NCI-H345 (cell line): ENCODE measurements at regions not wholly inside any gene's neighbourhood (a gene's known extent, or its start where the extent isn't known, plus 50 kb on each side); places are given as distances from the start of the nearest gene placed in this dataset.
"Not testable (repeated sequence)": the region's sequence is repeated elsewhere in the genome, so short reads cannot be mapped to it uniquely, and the experiment has no call there.

ENCODE experiments used
- DNase-seq: peaks from one replicate; lab custom pipeline; 2025; lab: John Stamatoyannopoulos, UW

- peak; percentile 42 for DNase-seq
Observed at GRCh38 chr7:6938284-6938683, 112.2 kb upstream of the CCZ1B start.

- not testable (repeated sequence) for DNase-seq
Observed at GRCh38 chr7:6939126-6939525, 113.1 kb upstream of the CCZ1B start.

GRCh38 chr7:6939896-6940295, 113.8 kb upstream of the CCZ1B start:
- DNase-seq: not testable (repeated sequence)

- not testable (repeated sequence) for DNase-seq
Observed at GRCh38 chr7:6946873-6947272, 120.8 kb upstream of the CCZ1B start.

GRCh38 chr7:6950231-6950630, 124.2 kb upstream of the CCZ1B start:
- not testable (repeated sequence) for DNase-seq

GRCh38 chr7:6951553-6951952, 125.5 kb upstream of the CCZ1B start:
- not testable (repeated sequence) for DNase-seq

- not testable (repeated sequence) for DNase-seq
Observed at GRCh38 chr7:6953138-6953797, 127.2 kb upstream of the CCZ1B start.

- DNase-seq: not testable (repeated sequence)
Observed at GRCh38 chr7:6953798-6954181, 127.7 kb upstream of the CCZ1B start.

- not testable (repeated sequence) for DNase-seq
Observed at GRCh38 chr7:6955385-6955784, 129.3 kb upstream of the CCZ1B start.

- DNase-seq: not testable (repeated sequence)
Observed at GRCh38 chr7:6955990-6956566, 130.0 kb upstream of the CCZ1B start.

- DNase-seq: not testable (repeated sequence)
Observed at GRCh38 chr7:6958371-6958770, 132.3 kb upstream of the CCZ1B start.

GRCh38 chr7:6959942-6960341, 133.9 kb upstream of the CCZ1B start:
- DNase-seq: not testable (repeated sequence)

- not testable (repeated sequence) for DNase-seq
Observed at GRCh38 chr7:6962871-6963270, 136.8 kb upstream of the CCZ1B start.

GRCh38 chr7:6965051-6965450, 139.0 kb upstream of the CCZ1B start:
- peak; percentile 14 for DNase-seq

- not testable (repeated sequence) for DNase-seq
Observed at GRCh38 chr7:6970180-6970579, 144.1 kb upstream of the CCZ1B start.

- not testable (repeated sequence) for DNase-seq
Observed at GRCh38 chr7:6974876-6975275, 148.8 kb upstream of the CCZ1B start.

GRCh38 chr7:6975346-6975745, 149.3 kb upstream of the CCZ1B start:
- DNase-seq: not testable (repeated sequence)

GRCh38 chr7:6977368-6977767, 151.3 kb upstream of the CCZ1B start:
- DNase-seq: not testable (repeated sequence)

GRCh38 chr7:6978326-6978725, 152.3 kb upstream of the CCZ1B start:
- not testable (repeated sequence) for DNase-seq

- DNase-seq: not testable (repeated sequence)
Observed at GRCh38 chr7:6979456-6979855, 153.4 kb upstream of the CCZ1B start.

- DNase-seq: not testable (repeated sequence)
Observed at GRCh38 chr7:6982375-6982774, 156.3 kb upstream of the CCZ1B start.

GRCh38 chr7:6986892-6987291, 160.8 kb upstream of the CCZ1B start:
- not testable (repeated sequence) for DNase-seq

GRCh38 chr7:6988608-6989007, 162.5 kb upstream of the CCZ1B start:
- not testable (repeated sequence) for DNase-seq

GRCh38 chr7:6989968-6990367, 163.9 kb upstream of the CCZ1B start:
- DNase-seq: not testable (repeated sequence)
